HEK293T (cell line): ENCODE measurements at regions not wholly inside any gene's neighbourhood (a gene's known extent, or its start where the extent isn't known, plus 50 kb on each side); places are given as distances from the start of the nearest gene placed in this dataset.

Experiments used
- BHLHE40 ChIP-seq: fragments of 450-650 bp; IDR thresholded peaks from 2 replicates; pipeline ENCODE4 v1.6.1; 2016; ENCODE audit warnings: mild to moderate bottlenecking, moderate library complexity, borderline replicate concordance
- CTBP1 ChIP-seq: fragments of 450-650 bp; IDR thresholded peaks from 2 replicates; pipeline ENCODE4 v1.6.1; 2016; ENCODE audit warnings: borderline replicate concordance
- ELF4 ChIP-seq: fragments of 450-650 bp; IDR thresholded peaks from 2 replicates; pipeline ENCODE4 v1.6.1; 2017; ENCODE audit warnings: antibody characterized with exemption
- FOXA1 ChIP-seq: fragments of 450-650 bp; IDR thresholded peaks from 2 replicates; pipeline ENCODE4 v1.6.1; 2016; ENCODE audit warnings: mild to moderate bottlenecking
- FOXK2 ChIP-seq: fragments of 450-650 bp; IDR thresholded peaks from 2 replicates; pipeline ENCODE4 v1.6.1; 2016; ENCODE audit warnings: mild to moderate bottlenecking
- FOXM1 ChIP-seq: fragments of 450-650 bp; IDR thresholded peaks from 2 replicates; pipeline ENCODE4 v1.6.1; 2017; ENCODE audit warnings: mild to moderate bottlenecking, borderline replicate concordance
- HDGF ChIP-seq: fragments of 450-650 bp; IDR thresholded peaks from 2 replicates; pipeline ENCODE4 v1.6.1; 2017; ENCODE audit warnings: antibody characterized with exemption, borderline replicate concordance
- LEF1 ChIP-seq: fragments of 450-650 bp; IDR thresholded peaks from 2 replicates; pipeline ENCODE4 v1.6.1; 2017; ENCODE audit warnings: mild to moderate bottlenecking, borderline replicate concordance
- NFRKB ChIP-seq: fragments of 450-650 bp; IDR thresholded peaks from 2 replicates; pipeline ENCODE4 v1.6.1; 2016; ENCODE audit warnings: mild to moderate bottlenecking, moderate library complexity
- SP1 ChIP-seq: fragments of 450-650 bp; IDR thresholded peaks from 2 replicates; pipeline ENCODE4 v1.6.1; 2017
- SUZ12 ChIP-seq: fragments of 450-650 bp; IDR thresholded peaks from 2 replicates; pipeline ENCODE4 v1.6.1; 2016; ENCODE audit warnings: mild to moderate bottlenecking
- TARDBP ChIP-seq: fragments of 450-650 bp; IDR thresholded peaks from 2 replicates; pipeline ENCODE4 v1.6.1; 2016
- ZNF384 ChIP-seq: fragments of 450-650 bp; IDR thresholded peaks from 2 replicates; pipeline ENCODE4 v1.6.1; 2016
- TF ChIP-seq, protein P1 (sequence below): fragments of 450-650 bp; IDR thresholded peaks from 2 replicates; pipeline ENCODE4 v1.6.1; 2016

- TF ChIP-seq FOXA1: no peak
- TF ChIP-seq, protein P1, sequence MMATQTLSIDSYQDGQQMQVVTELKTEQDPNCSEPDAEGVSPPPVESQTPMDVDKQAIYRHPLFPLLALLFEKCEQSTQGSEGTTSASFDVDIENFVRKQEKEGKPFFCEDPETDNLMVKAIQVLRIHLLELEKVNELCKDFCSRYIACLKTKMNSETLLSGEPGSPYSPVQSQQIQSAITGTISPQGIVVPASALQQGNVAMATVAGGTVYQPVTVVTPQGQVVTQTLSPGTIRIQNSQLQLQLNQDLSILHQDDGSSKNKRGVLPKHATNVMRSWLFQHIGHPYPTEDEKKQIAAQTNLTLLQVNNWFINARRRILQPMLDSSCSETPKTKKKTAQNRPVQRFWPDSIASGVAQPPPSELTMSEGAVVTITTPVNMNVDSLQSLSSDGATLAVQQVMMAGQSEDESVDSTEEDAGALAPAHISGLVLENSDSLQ: no peak
- no peak for TF ChIP-seq BHLHE40
- TF ChIP-seq LEF1: no peak
- TF ChIP-seq TARDBP: no peak
- no peak for TF ChIP-seq ELF4
- no peak for TF ChIP-seq FOXM1
- no peak for TF ChIP-seq FOXK2
- TF ChIP-seq ZNF384: no peak
- TF ChIP-seq NFRKB: no peak
- TF ChIP-seq SUZ12: no peak
- TF ChIP-seq SP1: no peak
- no peak for TF ChIP-seq CTBP1
- no peak for TF ChIP-seq HDGF
These were observed 63.3 kb upstream of the SMNDC1 start for GRCh38 chr10:110368002-110368401.
